Esophagus muscularis mucosa (tissue), 3 donors: ENCODE measurements at regions not wholly inside any gene's neighbourhood (a gene's known extent, or its start where the extent isn't known, plus 50 kb on each side); places are given as distances from the start of the nearest gene placed in this dataset.

Source experiments
- POLR2A ChIP-seq: fragments of 450-650 bp; IDR thresholded peaks from one replicate; pipeline ENCODE4 v1.6.1; 2017; ENCODE audit warnings: antibody characterized with exemption, moderate library complexity, mild to moderate bottlenecking, low read depth
- TF ChIP-seq, protein P1 (sequence below), 3 experiments: fragments of 200-600 bp in 2 of 3; fragments of 450-650 bp in 1 of 3; sonication (generic) in 2 of 3; IDR thresholded peaks; one replicate each; pipeline ENCODE4 v1.5.1; 2017 to 2019; ENCODE audit warnings: antibody characterized with exemption in 3 of 3, mild to moderate bottlenecking in 2 of 3, moderate library complexity in 1 of 3

DNA sequence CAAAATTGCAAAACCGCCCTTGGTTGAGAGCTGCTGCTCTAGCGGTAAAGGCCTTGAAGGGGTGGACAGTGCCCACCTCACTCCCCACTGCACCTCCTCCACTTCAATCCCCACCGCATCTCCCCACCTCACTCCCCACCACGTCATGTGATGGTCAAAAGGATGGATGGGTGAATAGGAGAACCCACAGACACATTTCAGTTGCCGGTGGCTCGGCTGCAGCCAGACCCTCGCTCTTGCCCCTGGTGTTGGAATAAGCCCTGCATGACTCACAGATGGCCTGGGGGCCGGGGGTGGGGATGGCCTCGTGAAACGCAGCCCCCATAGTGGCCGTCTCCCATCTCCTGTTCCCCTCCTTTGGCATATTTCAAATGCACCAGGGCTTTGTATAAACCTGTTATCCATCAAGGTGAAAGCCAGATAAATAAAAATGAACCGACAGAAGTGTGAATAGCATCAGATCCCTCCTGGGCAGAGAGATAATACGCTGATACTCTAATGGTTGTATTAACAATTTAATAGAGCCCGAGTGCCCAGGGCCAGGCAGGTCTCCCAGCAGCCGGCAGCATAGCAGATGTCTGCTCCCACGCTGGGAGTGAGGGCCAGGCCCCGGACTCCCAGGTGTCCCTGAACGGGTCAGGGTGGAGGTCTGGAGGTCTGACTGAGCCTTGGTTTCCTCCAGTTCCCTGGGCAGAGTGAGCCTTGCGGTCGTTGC lies 300.3 kb downstream of the NPHP4 start:
- TF ChIP-seq, protein P1, sequence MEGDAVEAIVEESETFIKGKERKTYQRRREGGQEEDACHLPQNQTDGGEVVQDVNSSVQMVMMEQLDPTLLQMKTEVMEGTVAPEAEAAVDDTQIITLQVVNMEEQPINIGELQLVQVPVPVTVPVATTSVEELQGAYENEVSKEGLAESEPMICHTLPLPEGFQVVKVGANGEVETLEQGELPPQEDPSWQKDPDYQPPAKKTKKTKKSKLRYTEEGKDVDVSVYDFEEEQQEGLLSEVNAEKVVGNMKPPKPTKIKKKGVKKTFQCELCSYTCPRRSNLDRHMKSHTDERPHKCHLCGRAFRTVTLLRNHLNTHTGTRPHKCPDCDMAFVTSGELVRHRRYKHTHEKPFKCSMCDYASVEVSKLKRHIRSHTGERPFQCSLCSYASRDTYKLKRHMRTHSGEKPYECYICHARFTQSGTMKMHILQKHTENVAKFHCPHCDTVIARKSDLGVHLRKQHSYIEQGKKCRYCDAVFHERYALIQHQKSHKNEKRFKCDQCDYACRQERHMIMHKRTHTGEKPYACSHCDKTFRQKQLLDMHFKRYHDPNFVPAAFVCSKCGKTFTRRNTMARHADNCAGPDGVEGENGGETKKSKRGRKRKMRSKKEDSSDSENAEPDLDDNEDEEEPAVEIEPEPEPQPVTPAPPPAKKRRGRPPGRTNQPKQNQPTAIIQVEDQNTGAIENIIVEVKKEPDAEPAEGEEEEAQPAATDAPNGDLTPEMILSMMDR (IDR thresholded peaks at IDR 0.05), result no peak
- no peak for TF ChIP-seq POLR2A
